Vagina (tissue), 2 donors: ENCODE measurements at regions not wholly inside any gene's neighbourhood (a gene's known extent, or its start where the extent isn't known, plus 50 kb on each side); places are given as distances from the start of the nearest gene placed in this dataset.
"Not testable (repeated sequence)": the region's sequence is repeated elsewhere in the genome, so short reads cannot be mapped to it uniquely, and the experiment has no call there.

Experiments used
- DNase-seq, 2 donors: peaks; one replicate each; pipeline ENCODE4 v3.0.0-alpha.2; 2017; ENCODE audit errors: extremely low spot score in 2 of 2
- H3K27ac ChIP-seq: fragments of 200-600 bp; sonication (generic); one replicate; pipeline ENCODE4 v1.5.1; 2019
- H3K27me3 ChIP-seq: fragments of 200-600 bp; sonication (generic); one replicate; pipeline ENCODE4 v1.5.1; 2019
- H3K36me3 ChIP-seq, 2 donors: fragments of 200-600 bp; sonication (generic); one replicate each; pipeline ENCODE4 v1.5.1; 2017 to 2019
- H3K4me1 ChIP-seq: fragments of 200-600 bp; sonication (generic); one replicate; pipeline ENCODE4 v1.5.1; 2019
- H3K4me3 ChIP-seq, 2 donors: fragments of 200-600 bp; sonication (generic); 1 replicate in 1 of 2; 2 replicates in 1 of 2; pipeline ENCODE4 v1.5.1; 2016 to 2019
- H3K9me3 ChIP-seq: fragments of 200-600 bp; sonication (generic); one replicate; pipeline ENCODE4 v1.5.1; 2019
- CTCF ChIP-seq, 3 experiments: fragments of 450-650 bp in 2 of 3; fragments of 200-600 bp in 1 of 3; sonication (generic) in 1 of 3; IDR thresholded peaks; one replicate each; pipeline ENCODE4 v1.5.1; 2017 to 2019; ENCODE audit warnings: antibody characterized with exemption in 3 of 3, mild to moderate bottlenecking in 2 of 3, moderate library complexity in 2 of 3
- POLR2A ChIP-seq, 2 donors: fragments of 450-650 bp; IDR thresholded peaks; one replicate each; pipeline ENCODE4 v1.6.1; 2017; ENCODE audit warnings: antibody characterized with exemption in 2 of 2, mild to moderate bottlenecking in 2 of 2, moderate library complexity in 2 of 2
- POLR2AphosphoS5 ChIP-seq, 2 donors: sonication (generic); formaldehyde crosslinking; IDR thresholded peaks; one replicate each; pipeline ENCODE4 v1.9.0; 2017; ENCODE audit warnings: antibody characterized with exemption in 2 of 2, mild to moderate bottlenecking in 2 of 2, low read depth in 1 of 2; ENCODE audit not compliant: insufficient read depth in 1 of 2
- intact Hi-C: fragments of 100-400 bp; cut with DNase I; formaldehyde crosslinking; loops from one replicate; pipeline ENCODE4 v1.15.1; 2023

GRCh38 chr6:134427721-134428120, 109.8 kb upstream of the SGK1 start:
- no peak for DNase-seq
- TF ChIP-seq POLR2AphosphoS5 (IDR thresholded peaks at IDR 0.05; ENCODE audit: insufficient read depth in 1 of 2, low read depth in 1 of 2), result no peak
- no peak for TF ChIP-seq POLR2A (IDR thresholded peaks at IDR 0.05)
- no peak for TF ChIP-seq CTCF (IDR thresholded peaks at IDR 0.05)
- H3K9me3 ChIP-seq, result no peaks in the 10 kb centered on the region
- H3K27ac ChIP-seq, result no peak overlapping the region
- H3K4me3 ChIP-seq, result no peak overlapping the region
- no peaks in the 10 kb centered on the region for H3K36me3 ChIP-seq
- H3K4me1 ChIP-seq, result no peaks in the 10 kb centered on the region
- no peaks in the 10 kb centered on the region for H3K27me3 ChIP-seq
- intact Hi-C loops, result no loop called here

- no peaks in the 10 kb centered on the region for H3K4me1 ChIP-seq
- H3K9me3 ChIP-seq, result no peaks in the 10 kb centered on the region
- H3K27me3 ChIP-seq, result no peaks in the 10 kb centered on the region
- intact Hi-C loops, result no loop called here
- H3K27ac ChIP-seq, result no peak overlapping the region
- no peaks in the 10 kb centered on the region for H3K36me3 ChIP-seq
- TF ChIP-seq CTCF (IDR thresholded peaks at IDR 0.05), result no peak
- H3K4me3 ChIP-seq, result no peak overlapping the region
- DNase-seq, result no peak
These were observed 108.7 kb upstream of the SGK1 start for GRCh38 chr6:134426623-134427022.

- DNase-seq, H3K9me3 ChIP-seq, H3K27me3 ChIP-seq, H3K4me3 ChIP-seq, H3K4me1 ChIP-seq, H3K36me3 ChIP-seq, H3K27ac ChIP-seq, intact Hi-C loops: not testable (repeated sequence)
These were observed 108.0 kb upstream of the SGK1 start for GRCh38 chr6:134425917-134426316.

GRCh38 chr6:134425513-134425912, 107.6 kb upstream of the SGK1 start:
- Histone ChIP-seq H3K4me3 (no peak overlapping the region), H3K27me3 (no peaks in the 10 kb centered on the region), H3K9me3 (no peaks in the 10 kb centered on the region), H3K27ac (no peak overlapping the region), H3K4me1 (no peaks in the 10 kb centered on the region), H3K36me3 (no peaks in the 10 kb centered on the region)
- DNase-seq, result no peak
- intact Hi-C loops, result no loop called here
- TF ChIP-seq POLR2AphosphoS5 (IDR thresholded peaks at IDR 0.05; ENCODE audit: insufficient read depth in 1 of 2, low read depth in 1 of 2) (no peak), POLR2A (IDR thresholded peaks at IDR 0.05) (no peak), CTCF (IDR thresholded peaks at IDR 0.05) (no peak)

GRCh38 chr6:134424798-134425170, 106.9 kb upstream of the SGK1 start:
- Histone ChIP-seq H3K4me3 (no peak overlapping the region), H3K9me3 (no peaks in the 10 kb centered on the region), H3K27me3 (no peaks in the 10 kb centered on the region), H3K4me1 (no peaks in the 10 kb centered on the region), H3K36me3 (no peaks in the 10 kb centered on the region), H3K27ac (no peak overlapping the region)
- DNase-seq, result no peak
- intact Hi-C loops, result no loop called here
- TF ChIP-seq CTCF (IDR thresholded peaks at IDR 0.05) (no peak), POLR2AphosphoS5 (IDR thresholded peaks at IDR 0.05; ENCODE audit: insufficient read depth in 1 of 2, low read depth in 1 of 2) (no peak), POLR2A (IDR thresholded peaks at IDR 0.05) (no peak)

GRCh38 chr6:134424165-134424797, 106.4 kb upstream of the SGK1 start:
- H3K36me3 ChIP-seq, result no peaks in the 10 kb centered on the region
- H3K4me1 ChIP-seq, result no peaks in the 10 kb centered on the region
- H3K9me3 ChIP-seq, result no peaks in the 10 kb centered on the region
- TF ChIP-seq POLR2AphosphoS5 (IDR thresholded peaks at IDR 0.05; ENCODE audit: insufficient read depth in 1 of 2, low read depth in 1 of 2) (peak in 1 of 2 donors; percentile 14), CTCF (IDR thresholded peaks at IDR 0.05) (no peak), POLR2A (IDR thresholded peaks at IDR 0.05) (no peak)
- intact Hi-C loops, result no loop called here
- no peak for DNase-seq
- no peak overlapping the region for H3K4me3 ChIP-seq
- no peak overlapping the region for H3K27ac ChIP-seq
- no peaks in the 10 kb centered on the region for H3K27me3 ChIP-seq
